ENCODE measurements at regions not wholly inside any gene's neighbourhood (a gene's known extent, or its start where the extent isn't known, plus 50 kb on each side); places are given as distances from the start of the nearest gene placed in this dataset.
"Not testable (repeated sequence)": the region's sequence is repeated elsewhere in the genome, so short reads cannot be mapped to it uniquely, and the experiment has no call there.

- H3K4me3 ChIP-seq (ENCODE audit: low read depth, low read length), result no peak overlapping the region
- DNase-seq, result no peak
- H3K27me3 ChIP-seq, result no peaks in the 10 kb centered on the region
- no peaks in the 10 kb centered on the region for H3K36me3 ChIP-seq
- H3K9me3 ChIP-seq, result no peaks in the 10 kb centered on the region
- H3K4me1 ChIP-seq, result no peaks in the 10 kb centered on the region
- no peak for TF ChIP-seq CTCF (IDR thresholded peaks at IDR 0.05; ENCODE audit: low read depth, low read length)
These were observed 995.1 kb downstream of the PCDH7 start for GRCh38 chr4:31715302-31715701.

- no peak for DNase-seq
- no peak overlapping the region for H3K4me3 ChIP-seq (ENCODE audit: low read depth, low read length)
- H3K9me3 ChIP-seq, result no peaks in the 10 kb centered on the region
- no peak for TF ChIP-seq CTCF (IDR thresholded peaks at IDR 0.05; ENCODE audit: low read depth, low read length)
- H3K4me1 ChIP-seq, result no peaks in the 10 kb centered on the region
- no peaks in the 10 kb centered on the region for H3K36me3 ChIP-seq
- H3K27me3 ChIP-seq, result no peaks in the 10 kb centered on the region
These were observed 1006.9 kb downstream of the PCDH7 start for GRCh38 chr4:31727030-31727429.

GRCh38 chr4:31735004-31735403 lies 1014.8 kb downstream of the PCDH7 start:
- Histone ChIP-seq H3K27me3 (no peaks in the 10 kb centered on the region), H3K36me3 (no peaks in the 10 kb centered on the region), H3K4me1 (peaks cover 2% of the 10 kb centered on the region), H3K4me3 (ENCODE audit: low read depth, low read length) (no peak overlapping the region), H3K9me3 (no peaks in the 10 kb centered on the region)
- no peak for TF ChIP-seq CTCF (IDR thresholded peaks at IDR 0.05; ENCODE audit: low read depth, low read length)
- DNase-seq, result no peak

GRCh38 chr4:31737419-31737818 lies 1017.2 kb downstream of the PCDH7 start:
- H3K4me3 ChIP-seq (ENCODE audit: low read depth, low read length), result no peak overlapping the region
- no peaks in the 10 kb centered on the region for H3K27me3 ChIP-seq
- no peaks in the 10 kb centered on the region for H3K36me3 ChIP-seq
- H3K4me1 ChIP-seq, result peaks cover 2% of the 10 kb centered on the region
- no peak for DNase-seq
- no peaks in the 10 kb centered on the region for H3K9me3 ChIP-seq
- no peak for TF ChIP-seq CTCF (IDR thresholded peaks at IDR 0.05; ENCODE audit: low read depth, low read length)

GRCh38 chr4:31741326-31741725 lies 1021.2 kb downstream of the PCDH7 start:
- no peaks in the 10 kb centered on the region for H3K9me3 ChIP-seq

GRCh38 chr4:31748382-31748781 lies 1028.2 kb downstream of the PCDH7 start:
- Histone ChIP-seq H3K9me3 (no peaks in the 10 kb centered on the region), H3K27me3 (no peaks in the 10 kb centered on the region), H3K36me3 (no peaks in the 10 kb centered on the region), H3K4me1 (no peaks in the 10 kb centered on the region), H3K4me3 (ENCODE audit: low read depth, low read length) (no peak overlapping the region)
- DNase-seq, result no peak
- 0 out of 2 replicates have a peak, but pooled peaks have one; percentile 7 for TF ChIP-seq CTCF (IDR thresholded peaks at IDR 0.05; ENCODE audit: low read depth, low read length)

More at GRCh38 chr4:31741326-31741725, 1021.2 kb downstream of the PCDH7 start:
- Histone ChIP-seq H3K4me3 (ENCODE audit: low read depth, low read length) (no peak overlapping the region), H3K27me3 (no peaks in the 10 kb centered on the region), H3K36me3 (no peaks in the 10 kb centered on the region), H3K4me1 (peaks cover 2% of the 10 kb centered on the region)
- DNase-seq, result no peak
- no peak for TF ChIP-seq CTCF (IDR thresholded peaks at IDR 0.05; ENCODE audit: low read depth, low read length)

GRCh38 chr4:31750581-31750980 lies 1030.4 kb downstream of the PCDH7 start:
- not testable (repeated sequence) for H3K36me3 ChIP-seq; H3K9me3 ChIP-seq; DNase-seq; H3K27me3 ChIP-seq; H3K4me3 ChIP-seq (ENCODE audit: low read depth, low read length); H3K4me1 ChIP-seq

Data from BE2C (cell line).